ENCODE measurements at regions not wholly inside any gene's neighbourhood (a gene's known extent, or its start where the extent isn't known, plus 50 kb on each side); places are given as distances from the start of the nearest gene placed in this dataset.

DNA sequence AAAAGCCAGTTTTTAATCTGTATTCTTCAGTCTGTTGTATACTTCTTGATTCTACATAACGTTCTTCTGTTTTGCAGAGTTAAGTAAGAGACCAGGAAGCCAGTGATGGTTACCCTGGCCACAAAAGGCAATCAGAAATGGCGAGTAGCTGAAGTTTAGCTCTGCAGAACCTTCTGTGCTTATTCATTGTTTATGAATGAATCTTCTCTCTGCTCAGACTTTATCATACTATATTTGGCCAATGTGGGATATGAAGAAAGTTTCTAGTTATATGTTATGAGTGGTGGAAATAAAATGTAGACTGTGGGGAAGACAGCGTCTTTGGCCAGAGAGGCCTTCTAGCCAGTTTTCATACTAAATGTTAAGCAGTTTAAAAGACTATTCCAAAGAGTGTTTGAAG is 249.9 kb upstream of the RGS6 start:
- no peak for DNase-seq (ENCODE audit: low spot score)
- no peak overlapping the region for H3K4me3 ChIP-seq
- no peak overlapping the region for H3K27ac ChIP-seq
- TF ChIP-seq, protein P1, sequence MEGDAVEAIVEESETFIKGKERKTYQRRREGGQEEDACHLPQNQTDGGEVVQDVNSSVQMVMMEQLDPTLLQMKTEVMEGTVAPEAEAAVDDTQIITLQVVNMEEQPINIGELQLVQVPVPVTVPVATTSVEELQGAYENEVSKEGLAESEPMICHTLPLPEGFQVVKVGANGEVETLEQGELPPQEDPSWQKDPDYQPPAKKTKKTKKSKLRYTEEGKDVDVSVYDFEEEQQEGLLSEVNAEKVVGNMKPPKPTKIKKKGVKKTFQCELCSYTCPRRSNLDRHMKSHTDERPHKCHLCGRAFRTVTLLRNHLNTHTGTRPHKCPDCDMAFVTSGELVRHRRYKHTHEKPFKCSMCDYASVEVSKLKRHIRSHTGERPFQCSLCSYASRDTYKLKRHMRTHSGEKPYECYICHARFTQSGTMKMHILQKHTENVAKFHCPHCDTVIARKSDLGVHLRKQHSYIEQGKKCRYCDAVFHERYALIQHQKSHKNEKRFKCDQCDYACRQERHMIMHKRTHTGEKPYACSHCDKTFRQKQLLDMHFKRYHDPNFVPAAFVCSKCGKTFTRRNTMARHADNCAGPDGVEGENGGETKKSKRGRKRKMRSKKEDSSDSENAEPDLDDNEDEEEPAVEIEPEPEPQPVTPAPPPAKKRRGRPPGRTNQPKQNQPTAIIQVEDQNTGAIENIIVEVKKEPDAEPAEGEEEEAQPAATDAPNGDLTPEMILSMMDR (IDR thresholded peaks at IDR 0.05) = no peak

DNA sequence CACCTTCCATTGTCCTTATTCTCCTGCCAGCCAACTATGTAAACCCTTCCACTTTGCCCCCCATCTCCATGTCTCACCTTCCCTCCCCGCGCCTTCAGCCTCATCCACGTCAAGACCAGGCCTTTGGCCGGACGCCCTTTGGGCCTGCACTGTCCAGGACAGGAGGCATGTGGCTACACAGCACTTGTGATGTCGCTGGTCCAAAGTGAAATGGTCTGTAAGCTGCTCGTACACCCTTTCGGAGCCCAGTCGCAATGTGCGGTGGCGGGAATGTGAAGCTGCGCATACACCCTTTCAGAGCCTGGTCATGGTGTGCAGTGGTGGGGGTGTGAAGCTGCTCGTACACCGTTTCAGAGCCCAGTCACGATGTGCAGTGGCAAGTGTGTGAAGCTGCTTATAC is 247.9 kb upstream of the RGS6 start:
- TF ChIP-seq, protein P1 (IDR thresholded peaks at IDR 0.05) = no peak
- Histone ChIP-seq H3K4me3 (no peak overlapping the region), H3K27ac (no peak overlapping the region)
- DNase-seq (ENCODE audit: low spot score) = no peak

DNA sequence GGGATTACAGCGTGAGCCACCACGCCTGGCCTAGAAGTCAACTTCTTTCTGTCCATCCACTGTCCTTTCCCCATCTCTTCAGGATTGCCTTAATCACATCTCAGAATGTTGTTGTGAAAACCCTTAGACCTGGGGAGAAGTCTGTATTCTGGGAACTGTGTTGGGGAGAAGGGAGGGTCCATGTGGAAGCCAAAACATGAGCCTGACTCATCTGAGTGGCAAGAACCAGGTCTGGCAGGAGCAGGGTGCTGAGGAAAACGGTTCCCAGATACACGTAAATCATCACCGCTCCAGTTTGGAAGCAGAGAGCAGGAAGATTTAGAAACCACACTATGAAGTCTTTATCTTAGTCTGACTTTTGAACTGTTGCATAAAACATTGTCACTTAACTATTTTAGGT is 245.6 kb upstream of the RGS6 start:
- peak overlapping the region; percentile 43 to 70 for H3K27ac ChIP-seq
- no peak for DNase-seq (ENCODE audit: low spot score)
- H3K4me3 ChIP-seq = no peak overlapping the region
- TF ChIP-seq, protein P1 (IDR thresholded peaks at IDR 0.05) = no peak

DNA sequence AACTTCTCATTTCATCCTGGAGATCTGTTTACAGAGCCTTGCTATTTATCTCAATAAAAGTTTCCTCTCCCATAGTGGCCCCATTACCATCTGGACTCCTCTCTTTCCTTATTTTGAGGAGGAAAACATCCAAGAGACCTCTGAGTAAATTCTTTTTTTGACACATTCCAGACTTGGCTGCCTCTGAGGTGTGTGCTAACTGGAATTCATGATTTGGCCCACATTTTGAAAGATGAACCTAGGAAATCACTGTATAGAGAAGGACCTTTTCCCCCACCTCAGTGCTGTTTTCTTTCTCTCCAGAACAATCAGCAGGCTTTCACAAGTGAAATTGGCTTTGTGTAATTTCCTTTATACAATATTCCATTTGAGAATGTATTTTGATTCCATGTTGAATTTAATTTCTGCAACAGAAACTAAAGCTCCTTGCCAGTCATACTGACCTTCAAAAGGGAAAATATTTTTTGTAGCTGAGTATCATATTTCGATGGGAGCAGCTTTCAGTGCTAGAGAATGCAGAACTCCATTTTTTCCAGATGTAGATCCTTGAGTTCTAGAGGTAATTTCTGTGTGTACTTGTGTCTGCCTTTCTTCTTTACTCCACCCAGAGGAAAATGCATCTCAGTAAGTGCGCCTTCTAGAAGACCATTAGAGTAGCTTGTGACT is 244.9 kb upstream of the RGS6 start:
- TF ChIP-seq, protein P1 (IDR thresholded peaks at IDR 0.05) = no peak
- H3K27ac ChIP-seq = peak overlapping the region; percentile 43 to 70
- no peak overlapping the region for H3K4me3 ChIP-seq
- no peak for DNase-seq (ENCODE audit: low spot score)

DNA sequence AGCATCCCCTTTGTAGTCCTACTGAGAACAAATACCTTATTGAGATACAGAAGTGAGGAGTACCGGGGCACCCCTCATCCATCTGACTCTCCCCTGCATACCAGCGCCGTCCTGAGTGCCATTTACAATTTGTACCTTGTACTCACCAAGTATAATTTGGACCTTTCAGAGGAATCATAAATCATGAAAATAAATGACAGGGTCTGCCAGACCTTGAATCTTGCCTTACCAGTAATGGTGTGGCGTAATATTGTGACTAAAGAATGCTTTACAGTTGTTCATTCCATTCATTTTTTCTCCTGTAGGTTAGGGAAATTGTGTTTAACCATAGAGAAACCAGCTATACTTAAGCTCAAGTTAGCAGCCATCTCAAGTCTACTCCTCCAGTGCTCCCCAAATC is 243.7 kb upstream of the RGS6 start:
- no peak for DNase-seq (ENCODE audit: low spot score)
- Histone ChIP-seq H3K27ac (peak overlapping the region in 1 of 2 donors; percentile 28), H3K4me3 (no peak overlapping the region)
- TF ChIP-seq, protein P1 (IDR thresholded peaks at IDR 0.05) = no peak

DNA sequence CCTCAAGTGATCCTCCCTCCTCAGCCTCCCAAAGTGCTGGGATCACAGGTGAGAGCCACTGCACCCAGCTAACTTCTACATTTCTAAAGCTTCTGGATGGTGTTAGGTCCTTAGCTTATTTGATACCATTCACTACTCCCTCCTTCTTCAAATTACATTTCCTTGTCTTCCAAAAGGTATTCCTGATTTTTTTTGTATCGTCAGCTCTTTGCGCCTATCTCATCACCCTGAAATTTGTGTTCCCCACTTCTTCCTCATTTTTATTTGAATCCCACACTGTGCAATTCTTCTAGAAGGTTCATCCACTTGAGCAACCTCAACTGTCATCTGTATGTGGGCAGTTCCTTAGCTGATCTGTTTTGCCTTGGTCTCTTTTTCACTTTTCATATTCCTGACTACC is 241.8 kb upstream of the RGS6 start:
- no peak for DNase-seq (ENCODE audit: low spot score)
- TF ChIP-seq, protein P1 (IDR thresholded peaks at IDR 0.05) = no peak
- Histone ChIP-seq H3K4me3 (no peak overlapping the region), H3K27ac (no peak overlapping the region)

DNA sequence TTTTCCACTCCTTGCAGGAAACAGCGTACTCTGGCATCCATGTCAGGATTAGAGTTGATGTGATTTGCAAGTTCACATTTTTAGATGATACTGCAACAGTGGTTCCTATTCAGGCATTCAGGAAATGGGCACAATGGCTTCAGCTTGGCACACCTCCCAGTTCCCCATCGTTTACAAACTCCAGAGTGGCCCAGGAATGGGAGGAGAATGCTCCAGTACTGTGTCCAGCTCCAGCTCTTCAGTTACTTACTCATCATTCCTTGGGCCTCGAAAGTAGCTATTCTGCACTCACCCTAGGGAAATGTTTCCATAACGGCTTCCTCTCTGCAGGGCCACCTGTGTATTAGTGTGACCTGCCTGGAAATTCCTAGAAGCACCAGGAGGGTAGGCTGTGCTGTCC is 239.7 kb upstream of the RGS6 start:
- H3K27ac ChIP-seq = peak overlapping the region in 1 of 2 donors; percentile 51
- no peak for DNase-seq (ENCODE audit: low spot score)
- H3K4me3 ChIP-seq = no peak overlapping the region
- TF ChIP-seq, protein P1 (IDR thresholded peaks at IDR 0.05) = no peak
